ENCODE measurements at regions not wholly inside any gene's neighbourhood (a gene's known extent, or its start where the extent isn't known, plus 50 kb on each side); places are given as distances from the start of the nearest gene placed in this dataset.

DNA sequence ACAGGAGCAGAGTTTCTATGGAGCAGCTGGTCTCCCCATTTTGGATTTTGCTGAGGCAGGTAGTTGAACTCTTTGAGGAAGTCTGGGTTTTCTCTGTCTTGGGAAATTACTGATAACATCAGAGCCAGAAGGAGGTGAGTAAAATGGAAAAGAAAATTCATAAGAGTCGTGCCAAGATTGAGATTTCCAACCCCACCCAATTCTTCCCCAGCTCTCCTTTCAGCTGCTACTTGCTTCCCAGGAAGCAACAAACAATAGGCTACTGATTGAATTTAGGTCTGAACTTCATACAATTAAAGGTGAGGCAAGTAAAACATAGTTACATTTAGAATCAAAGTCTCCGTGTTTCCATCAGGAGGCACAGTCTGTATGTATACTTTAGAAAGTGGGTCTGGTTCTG, 54.6 kb upstream of the EOLA2 start:
- no peak for DNase-seq

DNA sequence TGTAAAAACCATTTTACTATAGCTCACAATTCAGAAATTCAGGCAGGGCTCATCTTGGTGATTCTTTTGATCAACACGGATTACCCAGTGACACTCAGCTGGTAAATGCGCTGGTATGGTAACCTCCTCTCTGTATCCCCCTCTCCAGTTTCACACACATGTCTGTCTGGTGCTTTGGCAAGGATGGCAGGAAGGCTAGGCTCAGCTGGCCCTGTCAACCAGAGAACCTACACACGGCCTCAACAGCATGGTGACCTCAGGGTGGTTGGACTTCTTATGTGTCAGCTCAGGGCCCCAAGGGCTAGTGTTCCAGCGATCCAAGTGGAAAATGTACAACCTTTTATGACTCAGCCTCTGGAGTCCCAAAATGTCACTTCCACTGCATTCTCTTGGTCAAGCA, 55.7 kb upstream of the EOLA2 start:
- DNase-seq: no peak

DNA sequence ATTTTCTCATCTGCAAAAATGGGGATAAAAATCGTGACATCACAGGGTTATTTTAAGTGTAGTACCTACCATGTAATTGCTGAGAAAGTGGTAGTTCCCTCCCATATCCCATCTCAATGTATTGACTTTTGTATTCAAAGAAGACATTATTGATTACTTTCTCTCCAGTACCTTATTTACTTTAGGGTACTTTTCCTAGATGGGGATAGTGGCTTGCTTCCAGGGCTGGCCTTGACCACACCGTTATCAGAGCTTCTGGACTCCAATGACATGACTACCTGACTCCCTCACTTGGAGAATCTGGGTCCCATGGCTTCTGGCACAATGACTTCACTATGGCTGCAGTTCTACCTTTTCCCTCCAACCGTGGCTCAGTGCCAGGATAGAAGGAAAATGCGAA, 58.2 kb upstream of the EOLA2 start:
- no peak for DNase-seq

DNA sequence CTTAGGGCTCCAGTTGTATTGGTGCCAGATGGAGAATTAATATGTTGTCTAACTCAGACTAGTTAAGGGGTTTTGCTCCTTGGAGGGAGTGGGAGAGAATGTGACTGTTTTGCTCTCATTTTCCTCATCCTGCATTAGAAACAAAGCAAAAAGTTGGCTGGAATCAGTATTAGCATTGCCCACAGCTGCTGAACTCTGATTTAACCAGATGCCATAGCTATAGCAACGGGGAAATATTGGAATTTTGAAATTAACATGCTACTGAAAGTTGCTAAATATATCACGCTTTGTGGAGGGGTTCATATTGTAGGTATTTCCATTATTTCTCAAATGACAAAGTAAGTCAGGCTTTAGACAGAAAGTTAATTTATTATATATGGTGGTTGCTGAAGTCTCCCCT, 66.7 kb upstream of the EOLA2 start:
- no peak for DNase-seq

DNA sequence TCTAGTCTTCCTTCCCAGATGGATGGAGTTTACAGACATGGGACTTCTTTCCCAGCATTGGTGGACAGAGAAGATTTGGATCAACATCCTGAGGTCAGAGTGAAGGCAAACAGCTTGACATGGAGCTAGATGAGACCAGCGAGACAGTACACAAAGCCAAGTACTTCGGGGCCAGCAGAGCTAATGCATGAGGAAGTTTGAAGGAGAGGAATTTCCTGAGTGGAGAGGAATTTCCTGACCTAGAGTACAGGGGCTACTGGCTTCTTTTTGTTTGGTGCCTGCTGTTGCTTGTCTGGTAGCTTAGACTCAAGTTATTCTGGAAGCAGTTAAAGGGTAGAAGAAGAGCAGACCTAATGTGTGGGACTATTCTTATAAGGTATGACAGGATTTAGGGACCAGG, 69.1 kb upstream of the EOLA2 start:
- DNase-seq: no peak

DNA sequence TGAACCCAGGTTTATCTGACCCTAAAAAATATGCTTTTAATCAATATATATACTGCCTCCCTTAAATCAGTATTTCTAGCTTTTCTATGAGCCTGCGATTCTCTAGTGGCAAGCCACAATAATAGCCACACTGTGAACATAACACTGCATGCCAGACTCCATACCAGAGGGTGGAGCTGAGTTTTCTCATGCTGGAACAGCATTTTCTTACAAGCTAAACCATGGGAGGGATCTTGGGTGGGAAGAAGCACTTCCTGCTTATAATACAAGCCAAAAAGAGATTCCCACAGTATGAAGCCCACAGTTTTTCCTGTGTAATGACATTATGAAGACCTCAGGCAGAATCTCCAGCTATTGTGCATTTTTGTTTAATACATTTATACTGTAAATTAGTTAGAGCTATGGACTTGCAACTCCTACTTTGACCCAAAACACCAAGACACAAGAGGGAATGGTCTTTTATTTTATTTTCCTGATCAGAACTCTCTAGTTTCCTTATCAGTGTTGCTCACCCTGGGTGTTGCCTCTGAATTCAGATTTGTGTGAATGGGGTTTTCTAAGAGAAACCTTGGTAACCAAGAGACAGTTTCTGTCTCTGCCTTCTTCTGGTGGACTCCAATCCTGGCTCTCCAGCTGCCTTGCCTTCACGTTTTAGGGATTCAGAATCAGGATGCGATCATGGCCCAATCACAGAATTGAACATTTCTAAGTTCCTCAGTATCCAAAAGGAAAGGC, 74.5 kb upstream of the EOLA2 start:
- no peak for DNase-seq

DNA sequence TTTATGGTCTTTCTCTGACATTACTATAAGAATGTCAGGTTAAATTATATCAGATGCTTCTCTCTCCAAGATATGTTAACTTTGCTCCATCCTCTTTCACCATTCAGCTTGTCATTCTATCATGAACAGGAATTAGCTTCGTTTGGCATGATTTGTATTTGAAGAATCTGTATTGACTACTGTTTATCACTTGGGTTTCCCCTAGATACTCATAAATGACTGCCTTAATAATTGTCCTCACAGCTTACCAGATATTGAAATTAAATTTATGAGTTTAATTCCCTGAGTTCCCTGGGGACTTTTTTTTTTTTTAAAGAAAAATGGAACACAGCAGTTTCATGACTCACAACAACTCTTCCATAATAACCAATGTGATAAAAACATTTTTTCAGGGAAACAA, 76.2 kb upstream of the EOLA2 start:
- DNase-seq: no peak

DNA sequence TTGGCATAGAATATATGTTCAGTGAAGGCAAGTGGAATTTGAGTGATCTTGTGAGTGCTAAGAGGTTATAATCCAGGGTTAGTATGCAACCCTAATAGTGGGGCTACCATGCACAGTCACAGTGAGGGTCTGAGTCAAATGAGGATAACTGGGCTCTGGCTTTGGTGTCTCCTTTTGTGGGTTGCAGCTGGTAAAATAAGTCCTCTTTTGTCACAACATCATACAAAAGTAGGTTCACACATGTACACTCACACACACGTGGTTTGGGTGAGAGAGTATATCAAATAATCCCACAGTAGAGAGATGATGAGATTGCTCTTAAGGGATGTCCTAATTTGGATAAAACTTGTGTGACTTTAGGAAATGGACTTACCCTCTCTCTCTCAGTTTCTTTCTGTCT, 79.6 kb upstream of the EOLA2 start:
- DNase-seq: no peak

DNA sequence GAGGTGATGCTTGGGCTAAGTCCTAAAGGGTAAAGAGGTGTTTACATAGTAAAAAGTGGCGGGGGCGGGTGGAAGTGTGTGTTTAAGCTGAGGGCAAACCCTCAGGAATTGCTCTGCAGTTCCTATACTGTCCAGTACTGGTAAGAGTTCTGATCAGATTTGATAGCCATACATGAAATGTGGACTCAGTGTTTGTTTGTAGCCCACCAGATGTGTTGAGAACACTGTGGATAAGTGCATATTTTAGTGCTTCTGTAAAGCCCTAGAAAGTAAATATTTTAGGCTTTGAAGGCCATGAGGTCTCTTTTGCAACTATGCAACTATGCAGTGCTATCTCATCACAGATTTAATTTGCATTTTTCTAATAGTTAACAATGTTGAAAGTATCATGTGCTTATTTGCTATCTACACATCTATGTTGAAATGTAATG, 80.7 kb upstream of the EOLA2 start:
- DNase-seq: no peak

DNA sequence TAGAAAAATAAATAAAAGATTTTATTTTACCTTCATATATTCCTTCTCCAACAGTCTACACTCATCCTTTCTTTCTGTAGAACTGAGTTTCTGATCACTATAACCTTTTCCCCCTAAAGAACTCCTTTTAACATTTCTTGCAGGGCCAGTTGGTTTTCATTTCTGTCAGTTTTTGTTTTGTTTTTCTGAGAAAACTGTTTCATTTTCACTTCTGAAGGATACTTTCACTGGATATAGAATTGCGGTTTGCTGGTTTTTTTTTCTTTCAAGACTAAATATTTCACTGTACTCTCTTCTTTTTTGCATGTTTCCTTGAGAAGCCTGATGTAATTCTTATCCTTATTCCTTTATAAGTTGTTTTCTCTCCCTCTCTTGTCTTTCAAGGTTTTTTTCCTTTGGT, 90.4 kb upstream of the EOLA2 start:
- DNase-seq: no peak

DNA sequence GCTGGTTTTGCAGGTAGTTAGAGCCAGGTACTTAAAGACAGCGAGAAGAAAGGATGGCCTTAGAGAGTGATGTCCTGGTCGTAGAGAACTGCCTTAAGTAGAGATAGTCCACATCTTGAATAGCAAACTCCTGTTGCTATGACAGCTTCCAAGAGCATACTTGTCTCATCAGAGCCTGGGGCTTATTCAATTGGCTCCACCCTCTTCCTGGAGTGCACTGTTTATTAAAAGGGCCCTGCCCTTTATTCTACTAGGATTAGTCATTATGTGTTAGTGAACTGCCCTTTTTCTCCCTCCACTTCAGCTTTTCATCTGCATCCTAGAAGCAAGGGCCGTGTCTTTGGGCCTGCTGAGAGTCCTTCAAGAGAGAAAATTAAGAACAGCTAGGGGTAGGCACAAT, 94.5 kb upstream of the EOLA2 start:
- peak; percentile 24 for DNase-seq

DNA sequence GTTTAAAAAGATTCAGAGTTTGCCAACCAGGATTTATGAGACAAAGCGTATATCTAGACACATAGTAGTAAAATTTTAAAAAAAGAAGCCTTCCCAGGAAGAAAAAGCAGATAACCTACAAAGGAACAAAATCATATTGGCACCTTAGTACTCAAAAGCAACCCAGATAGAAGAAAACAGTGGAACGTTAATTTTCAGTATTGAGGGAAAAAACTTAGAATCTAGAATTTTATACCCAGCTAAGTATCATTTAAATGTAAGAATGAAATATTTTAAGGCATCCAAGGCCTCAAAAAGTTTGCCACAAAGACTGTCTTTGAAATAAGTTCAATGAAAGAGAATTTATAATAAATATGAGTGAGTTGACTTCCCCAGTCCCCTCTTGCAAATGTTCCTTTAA, 96.5 kb upstream of the EOLA2 start:
- no peak for DNase-seq

DNA sequence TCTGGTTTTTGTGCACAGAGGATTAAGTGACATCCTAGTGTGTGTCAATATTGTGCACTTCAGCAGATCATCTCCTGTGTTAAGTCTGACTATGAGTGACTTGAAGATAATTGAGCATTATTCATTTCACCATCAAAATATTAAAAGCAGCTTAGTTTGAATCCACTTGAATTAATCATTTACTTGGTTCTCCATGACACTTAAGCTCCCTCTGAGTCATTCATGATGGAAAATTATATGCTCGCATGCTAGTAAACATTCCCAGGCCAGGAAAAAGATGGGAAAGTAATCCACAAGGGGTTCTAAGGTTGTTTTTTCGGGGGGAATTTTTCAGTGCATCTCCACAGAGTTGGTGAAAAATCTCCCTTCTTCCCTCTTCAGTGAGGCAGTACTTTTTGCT, 97.2 kb upstream of the EOLA2 start:
- no peak for DNase-seq

DNA sequence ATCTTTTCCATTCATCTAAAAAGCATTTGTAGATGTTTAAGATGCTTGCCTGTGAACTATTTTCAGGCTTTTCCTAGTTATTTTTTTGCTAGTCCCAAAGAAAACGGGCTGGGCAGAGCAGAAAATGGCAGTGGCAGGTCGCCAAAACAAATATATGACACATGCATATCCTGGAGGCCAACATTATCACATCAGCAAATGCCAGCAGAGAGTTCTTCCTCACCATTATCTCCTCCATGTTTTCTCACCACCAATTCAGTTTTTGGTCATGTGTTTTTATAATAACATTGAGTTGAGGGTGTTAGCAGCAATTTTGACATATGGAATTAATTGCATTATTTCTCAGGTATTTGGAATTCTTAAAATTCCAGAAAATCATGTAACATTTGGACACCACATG, 97.9 kb upstream of the EOLA2 start:
- peak; percentile 0 for DNase-seq

DNA sequence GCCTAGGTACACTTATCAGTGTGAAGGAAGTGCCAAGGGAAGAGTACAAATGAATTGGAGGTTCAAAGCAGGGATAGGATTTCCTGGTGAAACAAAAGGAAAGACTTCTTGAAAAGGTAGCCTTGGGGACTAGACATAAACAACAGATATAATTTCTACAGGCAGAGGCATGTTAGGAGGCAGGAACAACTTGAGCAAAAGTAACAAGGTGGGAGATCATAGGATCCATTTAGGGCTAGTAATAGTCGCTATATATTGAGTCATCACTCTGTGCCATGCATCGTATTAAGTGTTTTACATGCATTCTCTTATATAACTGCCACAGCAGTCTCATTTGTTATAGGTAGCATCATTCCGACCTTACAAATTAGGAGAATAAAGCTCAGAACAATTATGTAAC, 98.3 kb upstream of the EOLA2 start:
- no peak for DNase-seq

DNA sequence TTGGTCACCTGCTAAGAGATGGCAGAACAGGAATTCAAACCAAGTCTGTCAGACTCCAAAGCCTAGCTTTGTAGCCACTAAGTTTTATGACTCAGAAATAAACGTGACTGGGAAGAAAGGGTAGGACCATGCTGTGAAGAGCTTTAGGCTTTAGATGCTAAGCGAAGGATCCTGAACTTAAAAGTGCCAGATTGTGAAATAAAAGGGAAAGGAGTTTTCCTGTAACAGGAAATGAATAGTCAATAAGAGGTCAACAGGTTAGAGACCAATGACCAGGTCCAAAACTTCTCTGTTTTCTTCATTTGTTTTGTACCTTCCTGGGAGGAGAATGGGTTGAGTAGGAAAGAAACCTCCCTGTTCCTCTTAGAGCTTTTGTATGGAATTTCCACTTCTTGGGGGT, 98.8 kb upstream of the EOLA2 start:
- no peak for DNase-seq

DNA sequence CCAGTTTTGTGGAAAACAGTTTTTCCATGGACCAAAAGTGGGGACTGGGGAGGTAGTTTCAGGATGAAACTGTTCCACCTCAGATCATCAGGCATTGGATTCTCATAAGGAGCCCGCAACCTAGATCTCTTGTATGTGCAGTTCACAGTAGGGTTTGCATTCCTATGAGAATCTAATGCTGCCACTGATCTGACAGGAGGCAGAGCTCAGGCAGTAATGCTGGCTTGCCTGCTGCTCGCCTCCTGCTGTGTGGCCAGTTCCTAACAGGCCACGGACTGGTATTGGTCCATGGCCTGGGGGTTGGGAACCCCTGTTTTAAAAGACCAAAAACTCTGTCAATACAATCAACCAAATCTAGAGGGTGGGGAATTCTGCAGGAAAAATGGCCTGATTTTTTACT, 100.0 kb upstream of the EOLA2 start:
- no peak for DNase-seq

DNA sequence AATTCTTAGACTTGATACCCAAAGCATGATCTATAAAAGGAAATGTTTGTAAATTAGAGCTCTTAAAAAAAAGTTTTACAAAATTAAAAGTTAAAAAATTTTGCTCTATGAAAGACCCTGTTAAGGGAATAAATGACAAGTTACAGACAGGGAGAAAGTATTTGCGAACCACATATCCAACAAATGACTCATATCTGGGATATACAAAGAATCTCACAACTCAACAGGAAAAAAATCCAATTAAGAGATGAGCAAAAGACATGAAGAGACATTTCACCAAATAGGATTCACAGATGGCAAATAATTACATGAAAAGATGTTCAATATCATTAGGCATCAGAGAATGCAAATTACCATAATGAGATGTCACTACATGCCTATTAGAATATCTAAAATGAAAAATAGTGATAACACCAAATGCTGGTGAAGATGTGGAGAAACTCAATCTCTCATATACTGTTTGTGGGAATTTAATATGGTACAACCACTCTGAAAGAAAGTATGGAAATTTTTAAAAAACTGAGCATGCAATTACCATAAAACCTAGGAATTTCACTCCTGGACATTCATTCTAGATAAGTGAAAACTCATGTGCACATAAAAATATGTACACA, 100.8 kb upstream of the EOLA2 start:
- DNase-seq: no peak

DNA sequence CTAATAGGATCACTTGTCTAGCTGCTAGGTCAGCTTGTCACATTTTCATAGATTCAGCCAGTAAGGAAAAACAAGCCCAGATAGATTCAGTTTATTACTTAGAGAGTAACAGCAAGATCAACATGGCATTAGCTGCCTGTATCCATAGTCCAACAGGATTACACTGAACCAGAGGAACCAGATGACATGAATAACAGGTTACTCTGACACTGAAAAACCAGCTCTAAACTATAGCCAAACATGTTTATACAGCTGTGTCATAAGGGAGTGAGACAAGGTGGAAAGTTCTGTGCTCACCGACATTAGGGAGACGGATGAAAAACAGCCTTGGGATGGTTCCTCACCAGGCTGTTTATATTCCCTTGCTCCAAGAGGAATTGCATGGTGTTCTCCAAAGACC, 102.9 kb upstream of the EOLA2 start:
- no peak for DNase-seq

DNA sequence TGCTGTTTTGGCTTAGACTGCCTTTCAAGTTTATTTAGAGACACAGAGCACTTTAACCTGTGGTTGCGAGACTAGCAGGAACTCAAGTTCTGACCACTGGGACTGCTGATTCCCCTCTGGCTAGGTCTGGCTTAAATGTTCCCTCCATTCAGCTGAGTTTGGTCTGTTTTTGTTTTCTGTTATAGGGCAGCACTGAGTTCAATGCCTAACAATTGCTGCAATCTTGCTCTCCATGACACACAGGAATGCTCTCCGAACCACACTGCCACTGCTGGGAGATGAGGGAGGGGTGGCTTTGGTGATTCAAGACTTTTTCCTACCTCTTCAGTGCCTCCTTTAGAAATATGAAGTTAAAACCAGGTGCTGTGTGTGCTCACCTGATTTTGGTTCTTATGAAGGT, 106.3 kb upstream of the EOLA2 start:
- DNase-seq: no peak

DNA sequence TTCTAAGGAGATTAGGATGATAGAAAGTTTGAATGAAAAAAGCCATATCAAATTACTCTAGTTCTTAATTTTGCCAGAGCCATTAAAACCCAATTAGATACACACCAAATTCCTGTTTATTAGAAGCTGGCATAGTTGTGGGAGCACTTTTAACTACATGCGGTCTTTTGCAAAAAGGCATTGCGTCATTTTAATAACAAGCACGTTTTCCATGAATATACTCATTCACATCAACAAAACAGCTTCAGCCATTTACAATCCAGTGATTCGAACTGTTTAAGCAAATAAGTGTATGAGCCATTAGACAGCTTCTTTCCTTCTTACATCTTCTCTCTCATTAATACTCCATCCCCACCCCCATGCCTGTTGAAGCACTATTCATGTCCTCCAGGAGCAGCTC, 109.5 kb upstream of the EOLA2 start:
- DNase-seq: no peak

DNA sequence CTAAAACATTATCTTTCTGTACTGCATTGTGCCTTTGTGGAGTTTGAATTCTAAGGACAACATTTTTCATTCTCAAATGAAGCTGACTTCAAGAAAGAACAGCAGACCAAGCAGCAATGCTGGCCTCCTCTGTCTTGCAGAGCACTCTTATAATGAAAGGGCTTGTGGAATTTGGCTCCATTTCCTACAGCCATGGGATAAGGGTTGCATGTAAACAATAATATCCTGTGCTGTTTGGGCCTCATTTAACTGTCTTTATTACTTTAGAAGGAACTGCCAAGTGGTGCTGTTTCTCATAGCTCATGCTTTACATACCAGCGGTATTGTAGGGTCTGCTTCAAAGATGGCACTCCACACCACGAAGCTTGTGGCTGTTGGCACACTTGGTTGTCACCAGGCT, 111.4 kb upstream of the EOLA2 start:
- no peak for DNase-seq

DNA sequence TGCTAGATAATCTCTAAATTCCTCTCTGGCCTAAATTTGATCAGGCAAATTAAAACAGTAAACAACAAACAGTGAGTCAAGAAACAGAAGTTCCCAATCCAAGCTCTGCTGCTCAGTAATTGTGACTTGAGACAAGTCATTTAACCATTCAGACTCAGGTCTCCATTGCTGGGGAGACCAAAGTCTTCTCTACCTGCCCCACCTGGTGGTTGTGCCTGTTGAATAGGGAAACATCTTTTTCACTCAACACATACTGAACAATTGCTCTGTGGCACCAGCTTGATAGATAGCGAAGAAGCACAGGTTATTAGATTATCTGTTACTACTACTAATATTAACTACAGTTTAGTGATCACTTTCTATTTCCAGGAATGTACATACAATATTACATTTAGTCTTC, 112.1 kb upstream of the EOLA2 start:
- no peak for DNase-seq

DNA sequence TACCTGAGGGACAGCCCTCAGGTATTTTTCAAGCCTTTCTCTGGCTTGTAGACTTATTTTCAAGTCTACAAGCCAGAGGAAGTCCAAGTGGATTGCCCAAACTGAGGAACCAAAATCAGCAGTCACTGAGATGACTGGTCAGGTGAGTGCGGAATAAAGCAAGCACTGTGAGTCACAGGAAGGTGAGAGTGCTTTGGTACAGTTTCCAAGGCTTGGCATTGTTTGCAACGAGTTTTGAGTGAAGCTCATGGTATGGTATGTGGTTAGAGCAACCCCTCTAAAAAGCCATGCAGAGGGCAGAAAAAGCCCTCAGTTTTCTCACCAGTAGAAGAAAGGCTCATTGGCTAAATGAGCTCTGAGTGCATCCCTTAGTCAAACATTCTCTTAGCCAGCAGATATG, 112.8 kb upstream of the EOLA2 start:
- no peak for DNase-seq

DNA sequence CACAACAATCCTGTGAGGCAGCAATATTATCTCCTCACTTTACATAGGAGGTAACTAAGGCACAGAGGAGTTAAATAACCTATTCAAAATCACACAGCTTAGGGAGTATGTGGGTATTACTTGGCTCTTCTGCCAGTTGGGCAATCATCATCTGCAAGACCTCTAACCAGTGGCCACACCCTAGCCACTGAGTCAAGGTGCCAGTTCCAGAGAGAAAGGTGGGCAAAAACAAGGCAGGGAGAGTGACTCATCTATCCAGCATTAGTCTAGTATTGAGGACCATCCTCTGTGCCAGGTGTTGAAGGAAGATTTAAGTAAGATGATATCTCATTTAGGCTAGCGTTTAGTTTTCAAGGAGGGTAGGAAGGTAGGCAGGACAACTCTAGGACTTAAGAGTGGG, 113.9 kb upstream of the EOLA2 start:
- DNase-seq: no peak
